GM19452 (cell line): ENCODE measurements at regions not wholly inside any gene's neighbourhood (a gene's known extent, or its start where the extent isn't known, plus 50 kb on each side); places are given as distances from the start of the nearest gene placed in this dataset.
"Not testable (repeated sequence)": the region's sequence is repeated elsewhere in the genome, so short reads cannot be mapped to it uniquely, and the experiment has no call there.

Source experiments
- ATAC-seq: cut with Tn5 transposase; IDR thresholded peaks from one replicate; pipeline ENCODE4 v1.9.1; 2021; ENCODE audit not compliant: unreplicated experiment

- no peak for ATAC-seq
Observed at GRCh38 chr1:70745199-70745598, 302.4 kb downstream of the PTGER3 start.

GRCh38 chr1:70746062-70746461 lies 301.6 kb downstream of the PTGER3 start:
- ATAC-seq: not testable (repeated sequence)

GRCh38 chr1:70747123-70747522 lies 300.5 kb downstream of the PTGER3 start:
- ATAC-seq: not testable (repeated sequence)

- not testable (repeated sequence) for ATAC-seq
Observed at GRCh38 chr1:70751676-70752287, 295.8 kb downstream of the PTGER3 start.

- ATAC-seq: no peak
Observed at GRCh38 chr1:70754701-70755100, 292.9 kb downstream of the PTGER3 start.

GRCh38 chr1:70760154-70760553 lies 287.5 kb downstream of the PTGER3 start:
- ATAC-seq: no peak

GRCh38 chr1:70762386-70762785 lies 285.2 kb downstream of the PTGER3 start:
- ATAC-seq: no peak

GRCh38 chr1:70764747-70765146 lies 282.9 kb downstream of the PTGER3 start:
- no peak for ATAC-seq

- ATAC-seq: no peak
Observed at GRCh38 chr1:70767377-70767776, 280.2 kb downstream of the PTGER3 start.

- no peak for ATAC-seq
Observed at GRCh38 chr1:70768216-70768615, 279.4 kb downstream of the PTGER3 start.

- ATAC-seq: no peak
Observed at GRCh38 chr1:70778056-70778762, 269.4 kb downstream of the PTGER3 start.

GRCh38 chr1:70778934-70779333 lies 268.7 kb downstream of the PTGER3 start:
- ATAC-seq: no peak

GRCh38 chr1:70779571-70779970 lies 268.0 kb downstream of the PTGER3 start:
- ATAC-seq: no peak

GRCh38 chr1:70785287-70785686 lies 262.3 kb downstream of the PTGER3 start:
- ATAC-seq: no peak

GRCh38 chr1:70790232-70790923 lies 257.2 kb downstream of the PTGER3 start:
- ATAC-seq: no peak

GRCh38 chr1:70795064-70795463 lies 252.6 kb downstream of the PTGER3 start:
- ATAC-seq: not testable (repeated sequence)

- not testable (repeated sequence) for ATAC-seq
Observed at GRCh38 chr1:70796298-70796697, 251.3 kb downstream of the PTGER3 start.

- not testable (repeated sequence) for ATAC-seq
Observed at GRCh38 chr1:70802625-70803024, 245.0 kb downstream of the PTGER3 start.

- ATAC-seq: no peak
Observed at GRCh38 chr1:70805641-70806040, 242.0 kb downstream of the PTGER3 start.

- ATAC-seq: no peak
Observed at GRCh38 chr1:70807088-70807664, 240.4 kb downstream of the PTGER3 start.

- ATAC-seq: no peak
Observed at GRCh38 chr1:70809069-70809468, 238.5 kb downstream of the PTGER3 start.

- ATAC-seq: no peak
Observed at GRCh38 chr1:70811815-70812214, 235.8 kb downstream of the PTGER3 start.
